PFSK-1 (cell line): ENCODE measurements at regions not wholly inside any gene's neighbourhood (a gene's known extent, or its start where the extent isn't known, plus 50 kb on each side); places are given as distances from the start of the nearest gene placed in this dataset.

Source experiments
- FOXP2 ChIP-seq: optimal IDR thresholded peaks from 2 replicates; pipeline ENCODE3; 2011; ENCODE audit warnings: borderline replicate concordance, control low read depth, inconsistent platforms; ENCODE audit not compliant: insufficient read depth; ENCODE audit errors: extremely low read length, extremely low read depth
- POLR2AphosphoS5 ChIP-seq: IDR thresholded peaks from 2 replicates; pipeline ENCODE4 v1.6.1; 2012; ENCODE audit warnings: low read depth, mild to moderate bottlenecking, control low read depth, low read length, moderate library complexity
- SIN3A ChIP-seq: IDR thresholded peaks from 2 replicates; pipeline ENCODE4 v1.6.1; 2012; ENCODE audit warnings: mild to moderate bottlenecking, low read length, moderate library complexity, borderline replicate concordance; ENCODE audit not compliant: insufficient read depth
- TAF1 ChIP-seq: IDR thresholded peaks from 2 replicates; pipeline ENCODE4 v1.6.1; 2012; ENCODE audit warnings: low read length, control low read depth, borderline replicate concordance; ENCODE audit not compliant: insufficient read depth
- TF ChIP-seq, protein P1 (sequence below), 2 experiments: IDR thresholded peaks; 2 replicates each; pipeline versions ENCODE4 v1.6.1 to v1.8.0; 2011 to 2012; ENCODE audit warnings: low read depth in 2 of 2, low read length in 2 of 2, control low read depth in 1 of 2, inconsistent platforms in 1 of 2, mild to moderate bottlenecking in 1 of 2, moderate library complexity in 1 of 2; ENCODE audit not compliant: insufficient read depth in 1 of 2

DNA sequence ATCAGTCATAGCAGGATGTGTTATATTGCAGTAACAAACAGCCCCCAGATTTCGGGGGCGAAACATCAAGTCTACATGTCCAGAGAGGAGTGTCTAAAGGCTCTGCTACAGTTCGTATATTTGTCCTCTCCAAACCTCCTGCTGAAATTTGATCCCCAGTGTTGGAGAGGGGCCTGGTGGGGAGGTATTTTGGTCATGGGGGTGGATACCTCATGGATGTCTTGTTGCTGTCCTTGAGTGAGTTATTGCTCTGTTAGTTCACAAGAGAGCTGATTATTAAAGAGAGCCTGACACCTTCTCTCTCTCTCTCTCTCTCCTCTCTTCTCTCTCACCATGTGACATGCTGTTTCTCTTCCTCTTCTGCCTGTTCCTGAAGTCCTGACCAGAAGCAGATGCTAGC lies 343.7 kb downstream of the TCERG1L start:
- TF ChIP-seq, protein P1, sequence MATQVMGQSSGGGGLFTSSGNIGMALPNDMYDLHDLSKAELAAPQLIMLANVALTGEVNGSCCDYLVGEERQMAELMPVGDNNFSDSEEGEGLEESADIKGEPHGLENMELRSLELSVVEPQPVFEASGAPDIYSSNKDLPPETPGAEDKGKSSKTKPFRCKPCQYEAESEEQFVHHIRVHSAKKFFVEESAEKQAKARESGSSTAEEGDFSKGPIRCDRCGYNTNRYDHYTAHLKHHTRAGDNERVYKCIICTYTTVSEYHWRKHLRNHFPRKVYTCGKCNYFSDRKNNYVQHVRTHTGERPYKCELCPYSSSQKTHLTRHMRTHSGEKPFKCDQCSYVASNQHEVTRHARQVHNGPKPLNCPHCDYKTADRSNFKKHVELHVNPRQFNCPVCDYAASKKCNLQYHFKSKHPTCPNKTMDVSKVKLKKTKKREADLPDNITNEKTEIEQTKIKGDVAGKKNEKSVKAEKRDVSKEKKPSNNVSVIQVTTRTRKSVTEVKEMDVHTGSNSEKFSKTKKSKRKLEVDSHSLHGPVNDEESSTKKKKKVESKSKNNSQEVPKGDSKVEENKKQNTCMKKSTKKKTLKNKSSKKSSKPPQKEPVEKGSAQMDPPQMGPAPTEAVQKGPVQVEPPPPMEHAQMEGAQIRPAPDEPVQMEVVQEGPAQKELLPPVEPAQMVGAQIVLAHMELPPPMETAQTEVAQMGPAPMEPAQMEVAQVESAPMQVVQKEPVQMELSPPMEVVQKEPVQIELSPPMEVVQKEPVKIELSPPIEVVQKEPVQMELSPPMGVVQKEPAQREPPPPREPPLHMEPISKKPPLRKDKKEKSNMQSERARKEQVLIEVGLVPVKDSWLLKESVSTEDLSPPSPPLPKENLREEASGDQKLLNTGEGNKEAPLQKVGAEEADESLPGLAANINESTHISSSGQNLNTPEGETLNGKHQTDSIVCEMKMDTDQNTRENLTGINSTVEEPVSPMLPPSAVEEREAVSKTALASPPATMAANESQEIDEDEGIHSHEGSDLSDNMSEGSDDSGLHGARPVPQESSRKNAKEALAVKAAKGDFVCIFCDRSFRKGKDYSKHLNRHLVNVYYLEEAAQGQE (IDR thresholded peaks at IDR 0.05; ENCODE audit: insufficient read depth in 1 of 2, low read depth in 2 of 2, low read length in 2 of 2) = no peak
- TF ChIP-seq SIN3A = no peak
- no peak for TF ChIP-seq FOXP2
- TF ChIP-seq POLR2AphosphoS5 = no peak
- TF ChIP-seq TAF1 = no peak

DNA sequence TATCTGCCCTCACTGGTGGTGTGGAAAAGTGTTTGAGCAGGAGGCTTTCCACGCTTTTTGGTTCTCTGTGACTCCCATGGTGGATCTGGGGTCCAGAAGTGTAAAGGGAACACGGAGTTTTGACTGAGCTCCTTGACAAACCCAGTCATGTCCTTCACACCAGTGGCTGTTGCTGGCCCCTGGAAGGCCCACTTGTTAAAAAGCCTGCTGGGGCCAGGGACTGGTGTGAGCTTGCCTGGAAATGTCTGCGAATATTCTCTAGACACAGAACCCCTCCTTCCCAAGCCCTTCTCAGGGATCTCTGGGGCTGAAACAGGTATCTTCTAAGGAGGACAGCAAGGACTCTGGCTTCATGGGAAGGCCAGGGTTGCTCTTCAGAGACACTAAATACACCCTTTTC lies 343.0 kb downstream of the TCERG1L start:
- no peak for TF ChIP-seq FOXP2

DNA sequence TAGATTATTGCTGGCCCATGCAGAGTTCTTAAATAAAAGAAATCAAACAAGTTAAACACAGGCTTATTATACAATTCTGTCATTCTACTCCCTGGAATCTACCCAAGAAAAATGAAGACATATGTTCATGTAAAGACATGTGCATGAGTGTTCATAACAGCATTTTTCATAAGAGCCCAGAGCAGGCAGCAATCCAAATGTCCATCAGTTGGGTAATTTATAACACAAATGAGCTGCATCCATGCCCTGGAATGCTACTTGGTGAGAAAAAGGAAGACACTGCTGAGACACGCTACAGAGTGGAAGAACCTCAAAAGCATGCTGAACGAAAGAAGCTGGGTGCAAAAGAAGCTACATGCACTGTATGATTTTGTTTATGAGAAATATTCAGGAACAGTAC lies 342.6 kb downstream of the TCERG1L start:
- TF ChIP-seq TAF1 = no peak
- TF ChIP-seq, protein P1 (IDR thresholded peaks at IDR 0.05; ENCODE audit: insufficient read depth in 1 of 2, low read depth in 2 of 2, low read length in 2 of 2) = no peak
- TF ChIP-seq POLR2AphosphoS5 = no peak
- TF ChIP-seq FOXP2 = no peak

DNA sequence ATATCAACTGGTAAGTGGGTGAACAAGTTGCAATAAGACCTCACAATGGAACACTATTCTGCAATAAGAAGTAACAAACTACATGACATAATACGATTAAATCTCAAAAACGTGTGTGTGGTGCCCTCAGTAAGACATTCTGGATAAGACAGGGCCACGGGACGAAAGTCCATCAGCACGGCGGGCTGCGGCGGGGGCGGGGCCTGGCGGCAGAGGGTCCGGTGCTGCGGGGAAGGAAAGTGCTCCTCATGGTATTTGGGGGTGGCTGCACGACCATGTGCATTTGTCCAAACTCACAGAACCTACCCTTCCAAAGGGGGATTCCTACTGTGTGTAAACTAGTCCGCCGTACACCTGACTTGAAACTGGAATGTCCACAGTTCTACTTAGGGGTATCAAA lies 341.8 kb downstream of the TCERG1L start:
- TF ChIP-seq FOXP2 (no peak), POLR2AphosphoS5 (no peak), TAF1 (no peak), SIN3A (no peak)
- TF ChIP-seq, protein P1 (IDR thresholded peaks at IDR 0.05; ENCODE audit: insufficient read depth in 1 of 2, low read depth in 2 of 2, low read length in 2 of 2) = no peak

DNA sequence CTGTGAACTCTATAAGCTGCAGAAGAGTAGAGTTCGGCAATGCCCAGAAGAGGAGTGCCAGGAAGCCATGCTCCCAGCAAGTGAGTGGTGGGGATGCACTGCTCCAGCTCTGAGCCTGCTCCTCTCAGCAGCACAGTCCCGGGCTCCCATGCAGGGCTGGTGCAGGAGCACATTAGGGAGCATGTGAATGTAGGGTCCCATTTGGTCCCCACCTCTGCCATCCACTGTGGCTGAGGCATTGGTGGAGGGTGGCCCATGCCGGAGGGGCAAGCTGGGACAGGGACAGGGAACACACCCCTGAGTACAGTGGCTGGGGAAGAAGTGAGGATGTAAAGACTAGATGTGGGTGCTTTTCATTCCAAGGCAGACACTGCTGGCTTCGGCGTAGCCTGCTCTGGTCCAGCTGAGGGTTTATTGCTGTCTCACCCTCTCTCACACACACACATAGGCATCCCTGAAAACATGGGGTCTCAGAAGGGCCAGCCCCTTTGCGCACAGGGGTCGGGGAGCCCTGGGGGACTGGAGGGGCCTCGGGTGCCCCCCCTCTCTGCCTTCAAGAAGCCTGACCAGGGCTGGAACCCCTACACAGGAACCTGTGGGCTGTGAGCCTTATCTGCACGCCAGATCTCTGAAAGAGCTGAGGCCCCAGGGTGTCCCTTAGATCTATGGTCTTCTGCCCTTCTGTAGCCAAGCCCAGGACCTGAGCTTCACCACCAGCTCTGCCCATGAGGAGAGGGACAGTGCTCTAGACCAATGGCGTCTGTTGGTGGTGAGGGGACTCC lies 341.0 kb downstream of the TCERG1L start:
- TF ChIP-seq TAF1 (no peak), SIN3A (no peak), POLR2AphosphoS5 (no peak), FOXP2 (no peak)
- TF ChIP-seq, protein P1 (IDR thresholded peaks at IDR 0.05; ENCODE audit: insufficient read depth in 1 of 2, low read depth in 2 of 2, low read length in 2 of 2) = no peak
